Activated gamma-delta T cell treated with anti-CD3 and anti-CD28 coated beads, Interleukin-2, amount 50 U/mL, for 16 hours (primary cell): ENCODE measurements at regions not wholly inside any gene's neighbourhood (a gene's known extent, or its start where the extent isn't known, plus 50 kb on each side); places are given as distances from the start of the nearest gene placed in this dataset.
A peak's percentile ranks its signal among the peaks of the same experiment; 100 is the strongest.

Source experiments
- DNase-seq: peaks from one replicate; pipeline ENCODE4 v3.0.0-alpha.2; 2020; ENCODE audit warnings: low read depth

DNA sequence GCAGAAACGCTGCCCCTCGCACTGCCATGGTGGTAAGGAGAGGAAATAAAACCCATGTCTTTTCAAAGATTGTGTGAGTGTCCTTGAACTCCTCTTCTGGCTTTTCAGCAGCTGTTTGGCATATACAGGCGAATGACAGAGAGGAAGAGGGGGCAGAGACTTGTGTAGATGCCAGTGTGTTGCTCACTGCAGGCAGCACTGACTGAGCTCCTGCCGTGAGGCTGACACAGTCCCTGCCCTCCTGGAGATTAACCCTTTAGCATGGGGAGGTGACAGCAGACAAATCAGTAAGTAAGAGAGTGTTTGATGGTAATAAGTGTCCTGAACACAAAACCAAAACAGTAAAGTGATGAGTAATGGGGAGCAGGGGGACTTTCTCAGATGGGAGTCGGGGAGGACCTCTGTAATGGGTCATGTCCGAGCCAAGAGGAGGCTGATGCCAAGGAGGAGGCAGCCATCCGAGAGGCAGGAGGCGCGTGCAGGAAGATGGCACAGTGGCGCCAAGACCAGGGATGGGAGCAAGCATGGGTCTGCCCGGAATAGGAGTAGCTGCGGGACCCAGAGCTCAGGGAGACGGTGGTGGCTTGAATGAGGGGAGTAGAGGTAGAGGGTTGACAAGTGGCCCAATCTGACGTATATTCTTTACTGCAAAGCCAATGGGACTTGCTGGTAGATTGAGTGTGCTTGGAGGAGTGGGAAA is 182.2 kb downstream of the FOXO1 start:
- DNase-seq: no peak

DNA sequence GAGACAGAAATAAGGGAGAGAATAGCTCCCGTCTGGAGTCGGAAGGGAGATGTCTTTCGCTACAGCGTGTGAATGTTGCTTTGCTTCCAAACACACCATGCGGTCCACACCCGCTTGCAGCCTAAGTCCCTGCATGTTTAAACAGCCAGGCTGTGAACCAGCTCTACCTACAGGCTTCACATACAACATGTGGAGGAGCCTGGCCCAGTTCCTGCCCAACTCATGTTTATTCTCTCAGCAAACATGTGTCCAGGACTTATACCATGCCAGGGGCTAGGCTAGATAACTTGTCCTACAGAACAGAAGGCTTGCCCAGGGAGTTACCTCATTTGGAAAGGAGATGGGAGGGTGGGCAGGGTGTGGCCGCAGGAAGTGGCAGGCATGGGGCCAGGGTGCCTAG is 181.5 kb downstream of the FOXO1 start:
- no peak for DNase-seq

DNA sequence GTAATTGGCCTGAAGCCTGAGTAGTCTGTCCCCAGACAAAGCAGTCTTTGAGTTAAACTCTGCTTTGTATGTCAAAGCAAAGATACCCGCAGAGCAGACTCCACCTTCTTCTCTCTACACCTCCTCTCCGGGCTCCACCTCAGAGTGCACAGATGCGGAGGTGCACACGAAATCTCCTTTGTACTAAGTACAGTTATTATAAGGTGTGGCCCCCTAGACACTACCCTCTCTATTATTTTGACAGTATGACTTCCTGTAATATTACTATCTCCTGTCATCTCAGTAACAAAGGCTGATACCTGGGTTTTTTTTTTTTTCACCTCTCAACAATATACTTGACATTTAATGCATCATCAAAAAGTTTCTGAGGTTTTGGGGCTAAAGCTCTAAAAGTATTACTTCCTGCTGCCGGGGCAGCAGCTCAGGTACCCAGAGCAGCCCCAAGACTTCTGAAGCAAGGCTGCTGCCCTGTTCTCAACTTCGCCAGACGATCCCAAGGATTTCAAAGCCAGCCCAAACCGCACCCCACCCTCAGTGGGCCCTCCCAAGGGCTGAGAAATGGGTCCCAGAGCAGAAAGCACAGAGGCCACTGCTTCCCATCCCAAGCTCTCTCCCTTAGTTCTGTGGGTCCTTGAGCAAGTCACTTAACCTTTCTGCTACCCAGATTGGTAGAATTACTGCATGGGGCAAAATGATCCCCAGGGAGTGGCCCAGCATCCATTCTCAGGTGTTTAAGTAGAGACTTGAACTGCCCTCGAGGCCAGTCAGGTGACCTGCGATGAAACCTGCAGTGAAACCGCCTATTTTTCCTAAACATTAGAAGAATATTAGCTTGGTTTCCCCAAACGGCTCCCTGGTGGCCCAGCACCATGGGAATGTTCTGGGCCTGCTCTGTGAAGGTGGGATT is 180.6 kb downstream of the FOXO1 start:
- peak; percentile 55 for DNase-seq

DNA sequence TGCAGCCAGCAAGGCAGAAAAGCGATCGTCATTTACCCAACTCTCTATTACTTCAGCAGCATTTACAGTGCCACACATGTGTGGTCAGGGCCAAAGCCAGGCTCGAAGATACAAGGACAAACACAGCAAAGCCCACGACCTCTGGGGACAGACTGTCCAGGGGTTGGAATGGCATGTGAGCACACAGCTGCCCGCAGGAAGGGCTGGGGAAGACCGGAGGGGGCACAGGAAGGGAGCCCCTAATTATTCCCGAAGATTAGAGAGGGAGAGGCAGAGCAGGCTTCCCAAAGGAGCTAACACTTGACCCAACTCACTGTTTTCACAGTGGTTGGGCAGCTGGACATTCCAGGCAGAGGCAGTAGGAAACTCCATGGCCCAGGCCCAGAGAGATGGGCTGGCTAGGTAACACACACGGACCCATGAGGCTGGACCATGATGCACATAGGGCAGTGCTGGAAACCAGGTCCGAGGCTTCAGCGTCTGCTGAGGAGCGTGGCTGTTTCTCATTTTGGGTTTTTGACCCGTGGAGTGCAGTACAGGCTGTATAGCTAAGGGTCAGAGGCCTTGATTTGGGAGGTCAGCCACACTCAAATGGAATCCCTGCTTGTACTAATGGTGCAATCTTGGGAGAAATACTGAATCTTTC is 179.8 kb downstream of the FOXO1 start:
- DNase-seq: no peak

DNA sequence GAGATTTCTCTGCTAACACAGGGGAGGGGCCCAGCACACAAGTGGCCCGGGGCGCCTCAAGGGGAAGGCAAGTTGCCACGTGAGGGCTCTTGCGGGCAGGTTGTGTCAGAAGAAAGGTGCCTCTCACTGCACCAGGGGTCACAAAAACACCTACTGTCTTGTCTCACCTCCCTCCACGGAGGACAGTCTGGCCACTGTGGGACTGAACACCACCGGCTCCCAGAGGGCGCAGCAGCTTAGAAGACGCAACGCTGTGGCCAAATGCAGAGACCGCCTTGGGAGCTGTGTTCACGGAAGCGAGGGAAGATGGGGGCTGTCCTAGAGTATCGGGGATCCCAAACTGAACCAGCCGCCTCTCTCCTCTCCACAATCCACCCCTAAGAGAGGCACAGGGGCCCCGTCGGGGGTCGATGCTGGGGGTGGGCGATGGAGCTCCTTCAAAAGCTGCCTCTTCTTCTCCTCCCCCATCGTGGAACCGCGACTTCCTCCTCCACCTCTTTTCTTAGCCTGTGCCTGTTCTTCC is 177.5 kb downstream of the FOXO1 start:
- DNase-seq: no peak

DNA sequence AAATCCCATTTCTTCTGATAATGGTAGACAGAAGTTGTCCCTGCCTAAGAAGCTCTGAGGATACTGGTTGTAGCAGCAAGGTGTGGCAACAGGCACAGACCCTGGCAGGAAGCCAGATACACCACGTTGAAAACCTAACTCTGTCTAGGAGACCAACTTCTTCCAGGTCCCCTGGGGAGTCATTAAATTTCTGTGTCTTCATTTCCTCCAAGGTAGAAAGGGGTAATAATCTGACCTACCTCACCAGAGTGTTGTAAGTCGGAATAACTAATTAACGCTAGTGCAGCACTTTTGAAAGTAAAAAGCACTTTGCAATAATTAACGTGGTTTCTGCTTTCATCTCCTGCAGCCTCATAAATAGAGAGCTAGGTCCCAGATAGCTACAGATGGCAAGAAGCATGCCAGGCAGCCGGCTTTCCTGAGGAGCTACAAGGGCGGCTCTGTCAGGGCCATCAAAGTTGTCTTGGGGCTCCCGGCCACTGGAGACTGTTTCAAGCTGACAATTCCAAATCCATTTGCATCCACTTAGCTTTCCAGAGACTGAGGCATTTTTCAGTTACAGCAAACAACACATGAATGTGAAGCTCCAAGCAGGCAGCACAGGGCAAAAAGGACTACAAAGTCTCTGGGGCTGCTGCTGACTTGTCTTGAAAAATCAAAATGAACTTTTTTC is 176.2 kb downstream of the FOXO1 start:
- no peak for DNase-seq

DNA sequence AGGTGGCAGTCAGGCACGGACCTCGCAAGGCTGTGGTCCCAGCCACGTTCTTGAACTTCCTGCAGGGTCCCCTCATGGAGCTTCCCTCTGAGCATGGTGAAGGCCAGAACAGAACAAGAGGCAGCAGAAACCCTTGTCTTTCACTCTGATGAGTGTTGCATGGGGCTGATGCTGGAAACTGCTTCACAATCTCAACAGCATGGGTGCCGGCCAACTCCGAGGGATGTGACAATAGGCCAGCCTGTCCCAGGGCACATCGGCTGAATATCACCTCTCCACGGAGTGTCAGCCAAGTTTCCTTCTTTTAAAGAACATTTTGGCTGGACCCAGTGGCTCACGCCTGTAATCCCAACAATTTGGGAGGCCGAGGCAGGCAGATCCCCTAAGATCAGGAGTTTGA is 173.9 kb downstream of the FOXO1 start:
- DNase-seq: no peak

DNA sequence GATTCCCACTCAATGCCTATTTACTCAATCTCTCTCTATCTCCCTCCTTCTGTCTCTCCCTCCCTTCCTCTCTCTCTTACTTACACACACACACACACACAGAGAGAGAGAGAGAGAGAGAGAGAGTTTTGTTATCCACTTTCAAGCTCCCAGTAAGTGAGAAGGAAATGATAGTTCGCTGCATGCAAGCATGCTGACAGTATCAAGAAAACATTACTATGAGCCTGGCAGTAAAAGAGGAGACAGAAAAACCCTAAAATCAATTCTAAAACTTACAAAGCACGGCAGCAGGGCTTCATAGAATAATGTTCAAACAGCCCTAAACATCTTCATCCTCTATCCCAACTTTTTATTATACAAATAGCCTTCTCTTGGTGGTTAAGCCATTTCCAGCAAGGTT is 171.9 kb downstream of the FOXO1 start:
- no peak for DNase-seq

DNA sequence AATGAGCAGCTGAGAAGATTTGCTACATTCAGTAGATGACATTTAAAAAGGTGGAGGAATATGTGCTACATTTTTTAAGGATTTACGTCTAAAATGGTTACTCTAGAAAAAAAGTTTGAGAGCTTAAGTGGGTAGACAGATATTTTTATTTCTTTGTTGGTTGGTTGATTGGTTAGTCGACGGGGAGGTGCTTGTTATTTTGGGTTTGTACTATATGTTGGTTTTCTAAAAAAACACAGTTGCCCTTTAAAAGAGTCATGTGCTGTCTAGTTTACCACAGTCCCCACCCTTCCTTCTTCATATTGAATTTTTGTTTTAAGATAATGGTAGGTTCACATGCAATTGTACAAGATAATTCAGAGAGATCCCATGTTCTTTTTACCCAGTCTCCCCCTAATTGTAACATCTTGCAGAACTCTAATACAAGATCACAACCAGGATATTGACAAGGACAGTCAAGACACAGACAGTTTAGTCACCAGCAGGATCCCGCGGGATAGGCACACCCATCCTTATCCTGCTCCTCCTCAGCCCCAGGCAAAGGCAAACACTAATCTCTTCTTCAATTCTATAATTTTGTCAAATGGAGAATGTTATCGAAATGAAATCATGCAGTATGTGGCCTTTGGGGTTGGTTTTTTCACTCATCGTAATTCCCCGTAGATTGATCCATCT is 171.4 kb downstream of the FOXO1 start:
- DNase-seq: no peak

DNA sequence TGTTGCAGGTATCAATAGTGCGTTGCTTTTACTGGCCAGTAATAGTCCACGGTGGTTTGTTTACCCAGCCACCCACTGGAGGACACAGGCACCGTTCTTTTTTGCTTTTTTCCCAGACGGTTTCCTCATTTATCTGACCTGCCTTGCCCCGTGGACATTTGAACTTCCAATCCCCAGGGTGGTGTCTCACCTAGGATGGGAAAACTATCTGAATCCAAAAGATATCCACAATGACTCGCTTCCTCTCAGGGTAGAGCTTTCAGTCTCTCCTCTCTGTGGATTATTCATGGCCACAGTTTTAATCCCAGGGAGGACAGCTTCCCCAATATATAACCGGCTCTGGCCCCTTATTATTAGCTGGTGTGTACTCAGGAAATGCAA is 170.8 kb downstream of the FOXO1 start:
- no peak for DNase-seq

DNA sequence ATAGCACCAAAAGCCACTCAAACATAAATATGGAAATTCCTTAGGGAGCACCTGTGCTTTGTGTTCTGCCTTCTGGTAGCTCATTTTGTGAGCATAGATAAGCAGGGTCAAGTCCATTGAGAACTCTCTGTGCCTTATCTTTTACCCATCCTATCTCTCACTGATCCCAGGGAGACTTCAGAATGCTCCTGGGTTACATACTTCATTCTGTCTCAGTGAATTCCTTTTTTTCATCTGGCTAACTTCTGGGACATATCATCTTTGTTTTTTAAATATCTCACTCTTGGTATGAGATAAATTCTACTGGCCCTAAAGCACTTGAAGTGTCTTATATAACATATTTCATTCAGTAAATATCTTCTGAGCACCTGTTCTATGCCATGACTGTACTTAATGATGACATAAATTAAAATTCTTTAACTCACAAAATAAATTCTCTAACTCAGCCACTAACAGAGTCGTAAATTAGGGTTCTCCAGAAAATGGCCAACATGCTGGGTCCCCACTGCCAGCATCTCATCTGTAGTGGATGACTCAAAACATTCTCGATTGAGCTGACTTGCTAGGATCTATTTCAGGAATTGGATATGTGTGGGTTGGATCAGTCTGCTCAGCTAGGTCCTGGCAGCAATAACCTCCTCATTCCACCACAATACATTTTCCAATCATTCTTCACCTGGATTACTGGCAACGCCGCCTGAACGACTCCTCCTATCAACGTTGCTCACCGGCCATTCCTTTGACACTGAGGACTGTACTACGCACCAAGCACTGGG is 170.2 kb downstream of the FOXO1 start:
- no peak for DNase-seq

DNA sequence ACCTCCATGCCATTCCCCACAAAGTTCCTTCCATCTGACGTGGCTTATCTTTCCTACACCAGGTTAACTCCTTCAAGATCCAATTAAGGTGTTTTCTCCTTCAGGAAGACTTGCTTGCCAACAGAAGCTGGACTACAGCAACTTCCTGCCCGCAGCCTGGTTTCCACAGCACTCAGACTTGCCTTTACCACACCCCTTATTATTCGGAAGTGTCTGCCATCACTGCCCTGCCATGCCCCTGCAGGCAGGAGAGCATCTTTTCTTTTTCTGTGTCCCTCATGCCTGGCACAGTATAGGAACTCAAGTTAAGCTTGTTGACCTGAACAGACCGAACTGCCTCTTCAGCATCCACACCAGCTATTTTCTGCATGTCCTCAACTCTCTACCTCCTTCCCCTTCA is 168.0 kb downstream of the FOXO1 start:
- DNase-seq: no peak

DNA sequence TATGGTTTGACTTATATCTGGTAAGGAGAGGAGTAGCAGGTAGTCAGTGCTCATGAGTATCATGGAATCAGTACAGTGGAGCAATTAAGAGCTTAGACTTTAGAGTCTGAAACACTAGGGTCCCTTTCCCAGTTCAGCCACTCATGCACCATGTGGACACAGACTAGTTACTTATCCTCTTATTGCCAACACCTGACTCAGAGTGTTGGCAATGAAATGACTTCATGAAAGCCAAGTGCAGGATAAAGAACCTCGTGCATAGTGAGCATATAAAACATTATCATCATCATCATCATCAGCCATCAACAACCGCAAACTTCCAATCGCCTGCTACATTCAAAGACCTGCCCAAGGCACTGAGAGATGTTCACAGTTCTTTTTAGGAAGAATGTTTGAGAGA is 164.2 kb downstream of the FOXO1 start:
- no peak for DNase-seq

DNA sequence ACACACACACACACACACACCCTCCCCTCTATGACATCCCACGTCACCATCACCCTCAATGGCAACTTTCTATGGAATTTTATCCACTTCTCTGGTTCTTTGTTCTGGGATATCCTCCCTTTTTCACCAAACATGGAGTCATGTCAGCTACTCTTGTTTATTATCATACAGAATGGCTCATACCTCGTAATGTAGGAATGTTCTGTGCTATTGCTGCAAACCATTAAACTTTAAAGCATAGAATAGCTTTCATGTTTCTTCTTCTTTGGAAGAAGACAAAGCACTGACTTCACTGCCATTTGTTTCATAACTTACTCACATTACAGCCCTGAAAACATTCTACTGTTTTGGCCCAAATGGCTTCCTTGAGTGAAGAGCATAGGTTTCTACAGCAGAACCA is 163.4 kb downstream of the FOXO1 start:
- no peak for DNase-seq

DNA sequence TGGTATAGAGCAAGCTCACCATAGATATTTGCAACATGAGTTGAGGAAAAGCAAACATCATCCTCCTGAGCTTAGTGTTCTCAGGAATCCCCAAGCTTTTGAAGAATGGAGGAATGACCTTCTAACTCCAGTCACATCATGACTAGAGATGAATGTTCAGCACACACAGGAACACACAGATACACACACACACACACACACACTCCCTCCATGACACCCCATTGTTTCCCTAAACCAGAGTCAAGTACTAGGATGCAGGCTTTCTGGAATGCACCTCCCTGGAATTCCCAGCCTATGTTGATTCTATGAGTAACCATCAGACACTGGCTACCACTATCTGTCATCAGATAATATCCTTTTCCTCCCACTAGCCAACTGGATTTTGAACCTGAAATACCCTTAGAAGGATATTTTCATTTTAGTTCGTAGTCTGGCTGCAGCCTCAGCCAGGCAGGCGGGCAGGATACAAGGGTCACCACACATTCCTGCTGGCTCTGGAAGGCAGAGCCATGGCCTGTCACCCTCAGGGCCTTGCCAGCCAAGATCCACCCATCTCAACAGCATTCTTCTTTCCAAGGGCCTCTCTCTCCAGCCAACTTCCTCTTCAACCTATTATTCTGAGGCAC is 162.4 kb downstream of the FOXO1 start:
- DNase-seq: no peak

DNA sequence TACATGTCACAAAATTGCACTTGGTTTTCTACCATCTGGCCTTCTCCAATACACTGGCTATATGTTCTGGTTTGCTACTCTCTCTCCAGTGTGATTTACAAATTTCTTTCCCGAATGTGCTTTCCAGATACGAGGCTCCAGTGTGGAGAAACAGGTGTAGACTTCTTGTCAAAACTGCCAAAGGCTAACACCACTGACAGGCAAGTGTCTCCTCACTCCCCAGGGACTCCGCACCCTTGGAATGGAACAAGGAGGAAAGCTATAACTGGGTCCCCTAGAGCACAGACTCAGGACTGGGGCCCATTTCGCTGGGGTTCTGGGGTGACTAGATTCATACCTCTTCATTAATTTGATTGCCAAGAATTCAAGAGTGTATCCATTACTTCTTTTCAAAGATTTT is 161.8 kb downstream of the FOXO1 start:
- no peak for DNase-seq

DNA sequence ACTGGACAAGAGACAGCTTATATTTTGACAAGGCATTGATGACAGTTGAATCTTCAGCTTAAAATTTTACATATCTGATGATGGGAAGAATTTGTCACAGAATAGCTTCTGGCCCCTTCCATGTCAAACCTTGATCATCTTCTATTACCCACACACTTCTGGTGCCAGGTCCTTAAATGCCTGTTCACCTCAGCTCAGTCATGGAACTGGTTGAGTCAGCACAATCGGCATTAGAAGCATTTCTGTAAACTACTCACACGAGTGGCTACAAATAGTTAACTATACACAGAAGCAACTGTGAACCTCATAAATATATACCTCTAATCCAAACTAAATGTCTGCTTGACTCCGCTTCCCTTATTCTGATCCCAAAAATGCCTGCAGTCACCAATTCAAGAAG is 161.2 kb downstream of the FOXO1 start:
- DNase-seq: no peak
